ENCODE measurements at regions not wholly inside any gene's neighbourhood (a gene's known extent, or its start where the extent isn't known, plus 50 kb on each side); places are given as distances from the start of the nearest gene placed in this dataset.

DNA sequence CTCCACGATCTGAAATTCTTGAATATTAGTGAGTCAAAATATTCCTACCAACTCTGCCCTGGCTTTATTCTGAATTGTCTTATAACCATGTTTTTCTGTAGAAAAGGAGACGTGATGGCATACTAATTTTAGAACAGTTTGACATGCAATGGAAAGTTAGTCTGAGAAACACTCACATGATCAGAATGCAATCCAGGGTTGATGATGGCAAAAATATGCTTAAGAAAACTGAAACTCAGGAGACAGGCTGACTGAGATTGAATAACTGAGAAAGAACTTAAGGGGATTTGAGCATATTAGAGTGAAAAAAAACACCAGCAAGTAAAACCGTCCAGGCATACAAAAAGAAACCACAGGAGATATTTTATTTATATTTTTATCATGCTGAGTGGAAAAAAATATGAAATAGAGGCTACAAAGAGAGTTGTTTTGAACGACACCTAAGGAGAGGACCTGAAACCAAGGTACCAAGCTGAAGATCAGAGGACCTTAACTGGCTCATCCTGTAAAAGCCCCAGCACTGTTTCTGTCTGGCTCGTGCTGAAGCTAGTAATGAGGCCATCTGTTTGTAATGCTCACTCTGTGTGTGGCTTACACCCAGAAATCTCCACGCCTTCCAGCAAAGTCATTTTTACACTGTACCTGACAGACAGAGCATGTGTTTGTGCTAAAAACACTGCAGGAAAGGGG lies 437.2 kb upstream of the PKDCC start:
- ATAC-seq: no peak

DNA sequence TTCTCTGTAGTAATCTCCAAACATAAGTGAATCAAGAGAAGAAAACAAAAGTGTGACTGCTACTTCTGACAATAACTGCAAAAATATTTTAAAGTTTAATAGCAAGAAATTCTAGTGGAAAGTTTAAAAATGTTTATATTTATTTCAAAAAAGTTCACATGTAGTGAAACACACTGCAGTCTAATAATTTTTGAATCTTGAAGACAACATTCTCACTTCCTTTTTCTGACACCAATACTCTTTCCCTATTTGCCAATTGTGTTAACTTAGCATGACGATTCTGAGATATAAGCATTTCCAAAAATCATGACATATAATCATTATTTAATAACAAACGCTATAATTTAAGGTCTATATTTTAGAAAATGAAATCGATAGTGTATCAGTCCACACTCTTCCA lies 429.1 kb upstream of the PKDCC start:
- no peak for ATAC-seq

DNA sequence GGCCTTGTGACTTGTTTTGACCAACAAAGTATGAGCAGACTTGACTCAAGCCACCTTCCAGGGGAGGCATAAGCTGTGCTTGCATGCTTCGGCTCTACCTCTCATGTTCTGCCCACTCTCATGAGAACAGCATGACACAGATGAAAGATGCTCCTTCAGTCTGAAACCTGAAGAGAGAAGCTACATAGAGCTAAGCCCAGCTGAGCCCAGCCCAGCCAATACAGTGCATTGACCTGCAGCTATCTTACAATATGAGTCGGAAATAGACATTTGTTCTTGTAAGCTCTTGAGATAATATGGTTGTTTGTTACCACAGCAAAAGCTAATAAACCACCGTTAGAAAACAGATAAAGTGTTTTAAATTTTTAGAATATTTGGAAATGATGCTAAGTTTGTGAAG lies 426.7 kb upstream of the PKDCC start:
- no peak for ATAC-seq

DNA sequence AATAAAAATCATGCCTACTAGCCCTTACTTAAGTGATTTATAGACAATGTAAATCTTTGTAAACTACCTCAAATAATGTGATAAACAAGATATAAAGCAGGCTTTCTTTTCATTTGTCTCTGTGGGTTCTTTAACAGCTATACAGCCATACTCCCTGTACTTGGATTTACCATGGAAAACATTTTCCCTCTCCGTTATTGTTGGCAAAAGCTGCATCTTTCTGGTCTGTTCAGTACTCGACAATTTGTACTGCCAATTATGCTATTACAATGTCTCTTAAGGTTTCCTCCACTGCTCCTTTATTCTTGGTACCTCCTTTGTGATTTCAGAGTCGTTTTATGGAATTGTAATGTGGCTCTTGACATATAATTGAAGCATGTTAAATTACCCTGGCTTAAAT lies 426.3 kb upstream of the PKDCC start:
- ATAC-seq: no peak

DNA sequence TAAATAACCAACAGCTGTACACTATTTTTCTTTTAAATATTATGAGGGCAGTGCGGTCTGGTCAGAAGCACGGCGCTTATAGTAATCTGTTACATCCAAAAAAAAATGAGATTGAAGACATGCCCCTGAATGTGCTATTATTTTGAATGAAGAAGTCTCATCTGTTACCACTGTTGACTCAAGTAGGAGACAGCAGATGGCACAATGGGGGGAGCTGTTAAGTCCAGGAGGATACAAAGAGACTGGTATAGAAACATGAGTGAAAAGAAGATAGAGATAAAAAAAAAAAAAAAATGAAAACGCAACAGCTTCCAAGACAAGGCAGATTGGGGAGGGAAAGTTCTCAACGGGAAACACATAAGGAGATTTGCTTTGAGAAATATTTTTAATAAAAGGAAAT lies 425.5 kb upstream of the PKDCC start:
- no peak for ATAC-seq

DNA sequence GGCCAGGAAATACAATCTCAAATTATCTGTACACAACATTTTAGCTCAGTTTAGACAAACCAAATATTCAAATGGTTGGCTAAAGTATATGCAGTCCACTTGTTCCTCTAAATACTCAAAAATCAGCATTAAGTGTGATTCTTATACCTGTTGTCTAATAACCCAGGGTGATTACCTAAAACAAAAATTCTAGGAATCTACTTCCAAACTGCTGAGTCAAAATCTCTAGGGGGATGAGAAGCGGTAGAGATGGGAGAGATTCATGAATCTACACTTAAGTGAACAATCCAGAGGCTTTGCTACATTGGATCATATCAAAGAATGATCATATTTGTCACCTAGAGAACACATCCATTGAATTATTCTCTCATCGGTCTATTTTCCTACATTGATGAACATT lies 420.9 kb upstream of the PKDCC start:
- no peak for ATAC-seq

DNA sequence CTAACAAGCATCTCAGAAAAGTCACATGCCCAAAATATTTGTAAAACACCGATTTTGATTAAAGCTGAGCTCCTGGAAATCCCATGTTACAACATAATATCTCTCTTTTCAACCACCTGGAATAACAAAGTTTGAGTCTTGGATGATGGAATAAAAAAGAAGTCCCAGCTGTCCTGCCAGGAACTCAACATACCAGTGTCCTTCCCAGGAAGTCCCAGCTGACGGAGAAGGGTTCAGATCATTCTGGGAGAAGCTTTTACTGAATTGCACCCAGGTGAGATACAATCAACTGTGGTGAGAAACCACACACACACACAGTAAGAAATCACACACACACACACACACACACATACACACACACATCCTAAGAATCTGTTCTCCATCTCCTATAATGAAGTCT lies 413.1 kb upstream of the PKDCC start:
- ATAC-seq: no peak

DNA sequence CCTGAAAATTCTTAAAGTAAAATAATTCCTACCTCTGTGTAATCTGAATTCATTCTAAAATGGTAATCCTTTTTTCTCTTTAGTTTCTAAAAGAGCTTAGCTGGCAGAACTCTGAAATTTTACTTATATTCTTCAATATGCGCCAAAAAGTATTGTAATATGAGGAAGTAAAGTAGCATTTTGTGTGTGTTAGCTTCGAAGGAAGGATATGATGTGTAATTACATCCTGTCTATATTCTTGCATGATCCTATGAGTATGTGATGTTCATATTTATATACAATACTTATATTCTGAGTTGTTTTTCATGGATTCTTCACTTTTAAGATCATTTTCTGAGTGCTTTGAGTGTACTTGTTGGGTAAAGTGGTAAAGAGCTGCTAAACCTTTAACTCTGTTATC lies 402.9 kb upstream of the PKDCC start:
- no peak for ATAC-seq

DNA sequence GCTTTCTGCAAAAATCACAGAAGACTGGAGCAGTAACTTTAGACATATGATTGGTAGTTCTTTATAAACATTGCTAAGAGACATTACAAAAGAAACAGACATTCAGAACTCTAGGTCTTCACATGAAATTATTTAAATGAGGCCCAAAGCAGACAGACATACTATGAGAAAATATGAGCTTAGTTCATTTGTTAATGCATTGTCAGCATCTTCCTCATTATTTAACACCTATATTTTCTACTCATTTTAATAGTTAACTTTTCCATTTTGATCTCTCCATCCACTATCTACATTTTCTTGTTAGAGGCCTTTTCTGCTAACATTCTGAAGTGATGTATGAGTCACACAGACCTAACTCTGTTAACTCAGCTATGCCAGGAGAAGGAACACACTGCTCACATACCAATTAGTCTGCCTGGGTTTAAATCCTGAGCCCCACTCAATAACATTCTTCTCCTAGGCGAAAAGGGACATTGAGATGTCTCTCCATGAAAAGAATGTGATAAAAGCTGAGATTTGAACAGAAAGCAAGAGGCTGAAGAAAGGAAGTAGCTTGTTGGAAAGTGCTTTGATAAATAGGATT lies 400.3 kb upstream of the PKDCC start:
- ATAC-seq: no peak

DNA sequence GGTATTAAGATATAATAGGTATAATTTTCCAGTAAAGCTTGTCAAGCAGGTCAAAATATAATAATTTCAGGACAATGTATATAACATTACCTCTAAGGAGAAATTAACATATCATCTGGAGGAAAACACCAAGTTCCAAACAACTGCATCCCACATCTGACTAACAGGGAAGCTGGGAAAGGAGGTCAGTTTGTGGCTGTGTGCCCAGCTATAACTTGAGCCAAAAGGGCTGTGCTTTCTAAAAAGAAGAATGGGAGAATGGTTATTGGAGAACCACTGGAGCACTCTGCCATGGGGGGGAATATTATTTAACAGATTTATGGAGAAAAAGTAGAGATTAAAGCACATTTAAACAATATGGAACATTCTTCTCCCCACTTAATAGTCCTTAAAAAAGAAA lies 390.6 kb upstream of the PKDCC start:
- ATAC-seq: no peak

DNA sequence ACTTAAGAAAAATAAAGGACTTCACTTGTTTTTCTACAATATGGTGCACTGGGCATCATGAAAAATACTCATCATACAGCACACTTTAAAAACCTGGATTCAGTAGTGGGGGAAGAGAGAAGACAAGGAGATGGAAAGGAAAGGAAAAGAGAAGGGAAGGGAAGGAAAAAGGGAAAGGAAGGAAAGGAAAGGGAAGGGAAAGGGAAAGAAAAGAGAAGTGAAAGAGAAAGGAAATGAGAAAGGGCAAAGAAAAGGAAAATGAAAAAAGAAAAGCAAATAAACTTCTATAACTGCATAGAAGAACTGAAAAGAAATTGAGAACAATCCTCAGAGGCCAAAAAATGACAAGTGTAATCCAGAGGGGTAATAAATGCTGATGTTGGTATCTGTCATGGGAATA lies 388.1 kb upstream of the PKDCC start:
- ATAC-seq: no peak

DNA sequence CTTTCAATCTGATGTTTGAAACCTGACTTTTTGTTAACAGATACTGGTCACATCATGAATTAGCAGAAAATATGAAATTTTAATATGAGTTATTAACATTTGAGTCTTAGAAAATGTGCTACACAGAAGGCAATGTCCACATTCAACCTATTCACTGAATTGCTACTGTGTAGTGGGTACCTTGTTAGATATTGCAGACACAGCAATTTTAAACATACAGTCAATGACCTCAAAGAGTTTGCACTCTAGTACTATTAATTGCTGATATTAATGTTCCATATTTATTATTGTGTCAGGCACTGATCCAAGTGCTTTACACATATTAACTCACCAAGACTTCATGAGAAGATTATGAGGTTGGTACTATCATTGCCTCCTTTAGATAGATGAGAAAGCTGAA lies 385.4 kb upstream of the PKDCC start:
- ATAC-seq: no peak

DNA sequence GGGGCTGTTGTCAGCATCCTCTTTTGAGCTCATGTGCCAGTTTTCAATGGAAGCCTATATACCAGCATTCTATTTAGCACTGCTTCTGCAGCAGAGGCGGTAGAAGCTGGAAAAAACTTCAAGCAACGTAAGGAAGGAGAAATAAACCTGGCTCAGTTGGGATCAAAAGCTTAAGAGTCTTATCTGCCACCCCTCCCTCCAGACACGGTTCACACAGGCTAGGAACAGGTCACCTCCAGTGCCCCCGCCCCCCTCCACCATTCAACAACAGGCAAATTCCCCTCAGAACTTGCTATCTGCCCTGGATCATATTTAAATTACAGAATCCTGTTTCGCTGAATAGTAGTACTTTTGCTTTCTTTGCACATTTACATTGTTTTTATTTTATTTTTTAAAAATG lies 384.8 kb upstream of the PKDCC start:
- ATAC-seq: no peak

DNA sequence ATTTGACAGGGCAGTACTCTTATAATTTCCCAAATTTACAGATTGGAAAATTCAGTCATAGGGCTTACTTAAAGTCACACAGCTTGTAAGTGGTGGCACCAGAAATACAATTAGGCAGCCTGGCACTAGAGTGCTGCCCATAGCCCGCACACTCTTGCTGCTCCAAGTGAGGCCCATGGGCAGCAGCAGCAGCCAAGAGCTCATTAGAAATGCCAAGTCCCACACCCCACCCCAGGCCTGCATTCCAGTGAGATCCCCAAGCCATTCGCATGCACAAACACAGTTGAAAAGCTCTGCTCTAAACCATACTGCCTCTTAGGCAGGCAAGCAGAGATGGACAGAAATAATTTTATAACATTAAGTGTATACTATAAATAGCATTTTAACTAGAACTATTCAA lies 379.3 kb upstream of the PKDCC start:
- ATAC-seq: no peak

DNA sequence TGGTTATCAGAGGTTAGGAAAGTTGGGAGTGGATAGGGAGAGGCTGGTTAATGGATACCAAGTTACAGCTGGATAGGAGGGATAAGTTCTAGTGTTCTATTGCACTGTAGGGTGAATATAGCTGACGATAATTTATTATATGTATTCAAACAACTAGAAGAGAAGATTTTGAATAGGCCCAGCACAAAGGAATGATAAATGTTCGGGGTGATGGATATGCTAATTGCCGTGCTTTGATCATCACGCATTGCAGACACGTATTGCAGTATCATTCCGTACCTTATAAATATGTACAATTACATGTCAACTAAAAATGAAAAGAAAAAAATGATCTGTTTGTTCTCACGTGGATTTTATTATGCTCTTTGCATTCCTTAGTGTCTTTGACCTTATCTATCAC lies 369.2 kb upstream of the PKDCC start:
- no peak for ATAC-seq

DNA sequence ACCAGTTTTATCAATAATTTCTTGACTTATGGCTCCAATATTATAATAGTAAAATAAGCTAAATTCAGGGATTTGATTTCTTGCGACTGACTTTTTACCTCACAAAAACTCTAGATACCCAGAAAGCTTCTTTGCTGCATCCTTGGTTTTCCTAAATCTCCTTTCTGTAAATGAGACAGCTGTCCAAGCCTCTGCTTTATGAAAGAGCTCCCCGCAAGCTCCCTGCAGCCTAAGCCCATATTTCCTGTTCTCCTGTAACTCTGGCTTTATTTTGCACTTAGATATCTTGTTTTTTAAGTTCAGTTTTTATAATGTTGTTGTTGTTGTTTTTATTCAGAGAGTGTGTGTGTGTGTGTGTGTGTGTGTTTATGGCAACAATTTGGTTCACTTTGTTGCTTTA lies 361.7 kb upstream of the PKDCC start:
- no peak for ATAC-seq

DNA sequence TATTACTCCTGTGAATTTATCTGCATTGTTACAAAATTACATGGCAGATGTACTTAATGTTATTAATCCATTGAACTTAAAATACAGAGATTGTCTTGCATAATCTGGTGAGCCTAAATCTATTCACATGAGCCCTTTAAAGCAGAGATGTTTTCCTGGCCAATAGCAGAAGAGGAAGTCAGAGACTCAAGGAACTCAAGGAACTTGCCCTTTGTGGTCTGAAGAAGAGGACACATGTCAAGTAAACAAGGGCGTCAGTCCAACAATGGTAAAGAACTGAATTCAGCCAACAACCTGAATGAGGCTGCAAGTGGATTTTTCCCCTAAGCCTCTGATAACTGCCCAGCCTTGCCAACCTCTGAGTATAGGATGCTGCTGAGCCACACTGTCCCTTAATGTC lies 356.3 kb upstream of the PKDCC start:
- no peak for ATAC-seq

DNA sequence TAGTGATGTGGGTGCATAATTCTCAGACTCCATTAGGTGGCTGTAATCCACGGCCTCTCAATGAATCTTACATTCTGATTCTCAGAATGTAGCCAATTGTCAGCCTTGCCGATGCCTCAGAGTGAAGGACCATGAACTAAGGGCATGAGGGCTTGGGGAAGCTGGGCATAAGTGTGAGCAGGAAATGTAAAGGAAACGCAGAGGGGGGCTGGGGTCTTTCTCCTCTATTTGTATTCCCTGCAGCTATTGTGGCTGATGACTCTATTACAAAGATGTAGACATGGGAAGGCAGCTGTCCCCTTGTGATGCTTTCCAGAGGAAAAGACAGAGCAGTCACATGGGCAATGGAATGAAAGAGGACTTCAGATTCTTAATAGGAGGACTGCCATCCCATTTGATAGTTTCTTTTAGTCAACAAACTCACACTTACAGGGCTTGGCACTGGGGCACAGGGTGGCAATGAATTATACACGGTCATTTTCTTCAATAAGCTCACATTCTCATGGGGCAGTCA lies 353.2 kb upstream of the PKDCC start:
- no peak for ATAC-seq

DNA sequence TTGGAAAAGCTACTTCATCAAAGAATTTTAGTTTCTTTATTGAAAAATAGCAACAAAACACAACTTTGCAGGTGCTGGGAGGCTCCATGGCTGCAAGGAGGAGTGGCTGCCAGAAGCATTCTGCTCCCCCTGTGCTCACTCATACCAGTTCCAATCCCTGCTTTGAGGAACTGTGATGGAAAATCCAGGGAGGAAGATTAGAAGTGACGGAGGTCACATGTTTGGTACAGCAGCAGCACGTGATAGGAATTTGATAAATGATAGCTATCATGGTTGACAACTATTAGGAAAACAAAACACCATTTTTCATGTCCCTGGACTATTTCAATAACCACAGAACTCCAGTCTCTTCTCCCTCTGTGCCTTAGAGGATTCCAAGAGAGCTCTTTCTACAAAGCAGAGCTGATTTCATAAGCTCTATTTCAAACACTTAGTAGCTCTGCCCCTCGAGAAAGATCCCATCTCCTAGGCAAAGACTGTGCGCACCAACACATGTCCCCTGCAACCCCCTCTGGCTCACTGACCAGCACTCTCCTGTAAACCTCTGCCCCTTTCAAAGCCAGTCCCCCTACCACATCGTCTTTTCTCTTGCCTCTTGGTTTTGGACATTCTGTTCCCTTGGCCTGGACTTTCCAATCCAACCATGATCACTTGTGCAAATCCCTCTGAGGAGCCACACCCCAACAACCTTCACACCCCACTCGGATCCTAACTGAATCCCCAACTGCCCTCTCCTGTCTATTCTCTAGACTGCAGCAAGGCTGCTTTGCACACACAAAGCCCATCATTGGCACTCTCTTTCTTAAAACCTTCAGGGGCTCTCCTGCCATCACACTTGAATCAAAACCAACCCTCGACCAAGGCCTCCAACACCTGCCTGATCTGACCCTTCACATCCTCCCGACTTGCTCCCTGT lies 352.4 kb upstream of the PKDCC start:
- ATAC-seq: no peak

DNA sequence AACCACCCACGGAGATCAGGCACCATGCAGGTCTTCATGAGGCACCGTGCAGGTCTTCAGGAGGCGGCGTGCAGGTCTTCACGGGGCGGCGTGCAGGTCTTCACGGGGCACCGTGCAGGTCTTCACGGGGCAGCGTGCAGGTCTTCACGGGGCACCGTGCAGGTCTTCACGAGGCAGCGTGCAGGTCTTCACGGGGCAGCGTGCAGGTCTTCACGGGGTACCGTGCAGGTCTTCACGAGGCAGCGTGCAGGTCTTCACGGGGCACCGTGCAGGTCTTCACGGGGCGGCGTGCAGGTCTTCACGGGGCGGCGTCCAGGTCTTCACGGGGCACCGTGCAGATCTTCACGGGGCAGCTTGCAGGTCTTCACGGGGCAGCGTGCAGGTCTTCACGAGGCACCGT lies 350.4 kb upstream of the PKDCC start:
- ATAC-seq: no peak

DNA sequence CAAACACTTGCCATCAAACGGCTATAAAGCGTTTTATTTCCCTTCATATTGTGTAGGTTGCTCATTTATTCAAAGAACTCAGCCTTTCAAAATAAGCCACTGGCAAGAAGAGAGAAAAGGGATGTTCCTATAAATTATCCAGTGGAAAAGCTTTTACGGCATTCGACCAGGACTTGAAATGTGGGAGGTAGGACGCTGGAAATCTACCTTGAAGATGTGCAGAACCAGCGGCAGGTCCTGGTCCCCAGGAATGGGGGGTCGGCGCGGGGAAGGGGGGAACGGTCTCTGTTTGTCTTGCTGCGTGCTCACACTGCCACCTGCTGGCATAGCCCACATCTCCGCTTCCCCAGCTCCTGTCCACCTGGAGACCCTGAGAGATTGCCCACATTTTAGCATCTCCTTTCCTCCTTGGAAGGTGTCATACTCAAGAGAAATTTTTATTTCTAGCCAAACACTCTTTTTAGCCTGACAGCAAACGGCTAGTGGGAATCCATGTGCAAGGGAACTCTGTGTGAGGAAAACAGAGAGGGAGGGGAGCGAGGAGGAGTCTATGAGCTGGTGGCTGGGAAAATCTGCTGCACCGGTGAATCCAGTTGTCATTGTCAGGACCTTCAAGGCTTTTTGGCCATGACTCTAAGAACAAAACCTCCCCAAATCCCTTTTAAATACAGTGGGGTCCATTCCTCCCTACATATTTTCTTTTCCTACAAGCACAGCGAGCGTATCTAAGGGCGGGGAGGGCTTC lies 349.0 kb upstream of the PKDCC start:
- no peak for ATAC-seq

DNA sequence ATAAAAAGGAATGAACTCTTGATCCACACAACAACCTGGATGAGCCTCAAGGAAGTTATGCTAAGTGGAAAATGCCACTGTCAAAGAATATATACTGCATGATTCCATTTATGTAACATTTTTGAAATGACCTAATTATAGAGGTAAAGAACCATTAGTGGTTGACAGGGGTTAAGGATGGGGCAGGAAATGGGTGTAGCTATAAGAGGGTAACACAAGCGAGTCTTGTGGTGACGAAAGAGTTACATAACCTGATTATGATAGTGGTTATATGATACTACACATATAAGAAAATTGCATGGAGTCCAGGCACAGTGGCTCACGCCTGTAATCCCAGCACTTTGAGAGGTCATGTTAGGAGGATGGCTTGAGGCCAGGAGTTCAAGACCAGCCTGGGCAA lies 346.6 kb upstream of the PKDCC start:
- no peak for ATAC-seq

DNA sequence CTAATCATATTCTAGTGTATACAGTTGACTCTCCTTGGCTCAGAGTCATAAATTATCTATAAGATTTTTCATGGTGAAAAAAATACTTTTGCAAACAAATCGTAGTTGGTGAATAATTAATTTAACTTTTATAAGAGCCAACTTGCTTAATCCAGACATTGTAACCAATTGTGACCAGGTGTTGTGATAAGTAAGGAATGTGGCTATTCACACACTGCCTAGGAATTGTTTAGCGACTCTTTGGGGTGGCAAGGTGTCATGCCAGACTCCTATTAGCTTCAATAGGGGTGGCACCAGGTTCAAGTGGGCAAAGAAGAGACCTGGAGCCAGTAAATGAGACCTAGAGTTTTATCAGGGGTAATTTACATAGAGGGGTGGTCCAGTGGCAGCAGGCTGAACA lies 344.7 kb upstream of the PKDCC start:
- no peak for ATAC-seq
